Posterior cingulate gyrus (tissue), 11 donors: ENCODE measurements at regions not wholly inside any gene's neighbourhood (a gene's known extent, or its start where the extent isn't known, plus 50 kb on each side); places are given as distances from the start of the nearest gene placed in this dataset.
"Not testable (repeated sequence)": the region's sequence is repeated elsewhere in the genome, so short reads cannot be mapped to it uniquely, and the experiment has no call there.

Source experiments
- DNase-seq, 10 donors: peaks; one replicate each; pipeline versions ENCODE4 v3.0.0 to v3.0.0-alpha.2; 2020 to 2021; ENCODE audit warnings: mixed read lengths in 3 of 10
- intact Hi-C: fragments of 100-400 bp; cut with DNase I; formaldehyde crosslinking; loops from one replicate; pipeline ENCODE4 v1.15.1; 2023

DNA sequence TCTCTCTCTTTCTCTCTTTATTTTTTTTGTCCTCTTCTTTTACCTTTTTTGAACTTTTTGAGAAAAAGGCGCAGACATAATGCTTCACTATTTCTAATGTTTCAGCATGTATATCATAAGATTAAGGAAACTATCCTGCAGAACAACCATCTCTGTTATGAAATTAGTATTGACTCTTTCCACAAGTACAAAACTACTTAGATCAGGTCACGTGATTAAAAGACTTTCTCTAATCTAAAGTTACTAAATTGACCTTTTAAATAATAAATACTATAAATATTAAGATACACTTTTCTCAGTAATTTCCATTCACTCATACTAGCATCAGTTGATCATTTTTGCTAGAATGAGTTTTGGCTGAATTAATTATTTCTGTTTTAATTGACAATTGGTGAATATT, 844.5 kb upstream of the LRFN5 start:
- no peak for DNase-seq
- intact Hi-C loops: no loop called here

- intact Hi-C loops: no loop called here
- DNase-seq: no peak
Measured at GRCh38 chr14:40760704-40761103, 846.0 kb upstream of the LRFN5 start.

- DNase-seq: no peak
- intact Hi-C loops: no loop called here
Measured at GRCh38 chr14:40758076-40758475, 848.6 kb upstream of the LRFN5 start.

DNA sequence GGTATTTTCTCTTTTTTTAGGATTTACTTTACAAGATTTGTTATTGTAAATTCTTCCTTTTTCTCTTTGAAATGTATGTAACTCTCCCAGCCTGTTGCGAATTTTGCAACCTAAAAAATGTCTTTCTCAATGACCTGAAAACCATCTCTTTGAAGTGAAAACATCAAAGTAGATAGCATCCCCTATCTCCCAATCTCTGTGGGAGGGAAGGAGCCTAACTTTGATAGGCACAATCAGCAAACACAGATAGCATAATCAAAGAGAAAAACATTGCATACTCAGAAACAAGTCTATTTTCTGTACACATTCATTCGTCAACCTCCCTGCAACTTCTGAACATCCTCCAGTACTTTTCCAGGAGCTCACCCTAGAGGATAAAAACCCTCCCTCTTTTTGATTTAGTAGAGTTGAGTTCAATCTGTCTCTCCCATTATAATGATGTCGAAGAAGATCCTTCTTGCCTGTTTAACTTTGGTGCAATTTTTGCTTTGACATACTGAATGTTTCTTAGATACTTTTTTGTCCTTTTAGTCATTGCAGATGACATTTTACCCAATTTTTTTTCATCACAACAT, 849.2 kb upstream of the LRFN5 start:
- DNase-seq: no peak
- intact Hi-C loops: no loop called here

GRCh38 chr14:40733206-40733605, 873.5 kb upstream of the LRFN5 start:
- intact Hi-C loops: no loop called here
- DNase-seq: no peak

- intact Hi-C loops: no loop called here
- DNase-seq: no peak
Measured at GRCh38 chr14:40727107-40727506, 879.6 kb upstream of the LRFN5 start.

DNA sequence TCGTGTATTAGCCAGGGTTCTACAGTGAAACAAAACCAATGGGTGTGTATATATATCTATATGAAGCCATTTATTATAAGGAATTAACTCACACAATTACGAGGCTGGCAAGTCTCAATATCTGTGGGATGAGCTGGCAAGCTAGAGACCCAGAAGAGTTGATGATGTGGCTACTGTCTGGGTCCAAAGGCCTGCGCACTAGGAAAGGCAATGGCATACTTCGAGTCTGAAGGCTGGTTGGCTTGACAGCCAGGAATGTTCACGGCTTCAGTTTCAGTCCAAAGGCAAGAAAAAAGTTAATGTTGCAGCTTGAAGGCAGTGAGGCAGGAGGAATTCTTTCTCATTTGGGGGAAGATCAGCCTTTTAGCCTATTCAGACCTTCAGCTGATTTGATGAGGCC, 893.3 kb upstream of the LRFN5 start:
- intact Hi-C loops: no loop called here
- no peak for DNase-seq

- intact Hi-C loops: no loop called here
- no peak for DNase-seq
Measured at GRCh38 chr14:40697231-40697630, 909.4 kb upstream of the LRFN5 start.

DNA sequence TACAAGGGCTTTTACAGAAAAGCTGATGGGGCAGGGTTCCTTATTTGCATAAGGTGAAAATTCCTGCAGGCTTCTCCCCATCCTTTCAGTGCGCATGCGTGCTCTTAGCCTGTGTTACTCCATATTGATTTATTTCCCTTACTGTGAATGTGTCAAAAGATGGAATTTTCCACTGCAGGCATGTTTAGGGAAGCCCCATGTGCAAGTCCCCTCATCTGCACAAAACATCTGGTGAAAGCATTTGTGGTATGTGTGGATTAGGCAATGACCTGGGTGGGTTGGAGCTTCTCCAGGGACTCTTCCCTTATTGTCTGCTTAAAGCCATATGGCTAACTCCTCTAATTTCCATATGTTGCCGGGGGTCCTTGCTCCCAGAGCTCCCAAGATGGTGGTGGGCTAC, 912.7 kb upstream of the LRFN5 start:
- no peak for DNase-seq
- intact Hi-C loops: no loop called here

GRCh38 chr14:40691066-40691465, 915.6 kb upstream of the LRFN5 start:
- DNase-seq: no peak
- intact Hi-C loops: no loop called here

DNA sequence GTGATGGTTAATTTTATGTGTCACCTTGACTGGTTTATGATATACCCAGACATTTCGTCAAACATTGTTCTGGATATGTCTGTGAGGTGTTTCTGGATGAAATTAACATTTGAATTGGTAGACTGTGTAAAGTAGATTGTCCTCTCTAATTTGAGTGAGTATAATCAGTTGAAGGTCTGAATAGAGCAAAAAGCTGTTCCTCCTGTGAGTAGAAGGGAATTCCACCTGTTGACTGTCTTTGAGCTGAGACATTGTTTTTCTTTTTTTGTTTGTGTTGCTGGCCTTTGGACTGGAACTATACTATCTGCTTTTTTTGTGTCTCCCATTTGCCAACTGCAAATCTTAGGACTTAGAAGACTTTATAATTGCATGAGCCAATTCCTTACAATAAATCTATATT, 920.9 kb upstream of the LRFN5 start:
- DNase-seq: no peak
- intact Hi-C loops: no loop called here

DNA sequence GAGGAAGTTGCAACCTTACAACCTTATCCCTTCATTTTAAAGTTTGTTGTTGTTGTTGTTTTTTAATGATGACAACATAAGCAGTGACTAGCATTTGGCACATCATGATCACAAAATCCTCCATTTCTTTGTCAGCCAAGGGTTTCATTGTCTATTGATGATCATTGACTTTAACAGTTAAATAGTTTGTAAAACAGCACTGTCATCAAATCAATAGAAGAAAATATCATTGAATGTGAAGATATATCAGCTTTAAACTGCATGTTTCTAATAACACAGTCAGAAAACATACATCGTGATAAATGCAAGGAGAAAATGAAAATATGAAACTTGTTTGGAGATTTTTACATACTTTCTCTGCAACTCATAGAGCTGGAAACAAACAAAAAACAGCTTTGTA, 922.3 kb upstream of the LRFN5 start:
- intact Hi-C loops: no loop called here
- no peak for DNase-seq

- intact Hi-C loops: no loop called here
- DNase-seq: no peak
Measured at GRCh38 chr14:40682131-40682913, 924.4 kb upstream of the LRFN5 start.

DNA sequence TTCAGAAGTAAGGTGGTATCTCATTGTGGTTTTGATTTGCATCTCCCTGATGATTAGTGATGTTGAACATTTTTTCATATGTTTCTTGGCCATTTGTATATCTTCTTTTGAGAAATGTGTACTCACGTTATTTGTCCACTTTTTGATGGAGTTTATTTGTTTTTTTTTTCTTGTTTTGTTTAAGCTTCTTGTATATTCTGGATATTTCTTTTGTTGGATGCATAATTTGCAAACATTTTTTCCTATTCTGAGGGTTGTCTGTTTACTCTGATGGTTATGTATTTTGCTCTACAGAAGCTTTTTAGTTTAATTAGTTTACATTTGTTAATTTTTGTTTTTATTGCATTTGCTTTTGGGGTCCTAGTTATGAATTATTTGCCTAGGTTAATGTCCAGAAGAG, 927.4 kb upstream of the LRFN5 start:
- intact Hi-C loops: no loop called here
- no peak for DNase-seq

DNA sequence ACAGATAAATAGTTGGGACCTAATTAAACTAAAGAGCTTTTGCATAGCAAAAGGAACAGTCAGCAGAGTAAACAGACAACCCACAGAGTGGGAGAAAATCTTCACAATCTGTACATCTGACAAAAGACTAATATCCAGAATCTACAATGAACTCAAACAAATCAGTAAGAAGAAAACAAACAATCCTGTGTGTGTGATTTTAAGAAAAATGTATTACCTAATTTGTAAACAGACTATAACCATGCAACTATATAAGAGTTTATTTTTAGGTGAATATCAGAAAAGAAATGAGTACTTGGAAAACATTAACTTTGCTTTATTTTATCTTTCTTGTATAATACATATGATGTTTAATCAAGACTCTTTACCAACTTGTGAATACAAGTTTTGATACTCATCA, 929.5 kb upstream of the LRFN5 start:
- DNase-seq, intact Hi-C loops: not testable (repeated sequence)

DNA sequence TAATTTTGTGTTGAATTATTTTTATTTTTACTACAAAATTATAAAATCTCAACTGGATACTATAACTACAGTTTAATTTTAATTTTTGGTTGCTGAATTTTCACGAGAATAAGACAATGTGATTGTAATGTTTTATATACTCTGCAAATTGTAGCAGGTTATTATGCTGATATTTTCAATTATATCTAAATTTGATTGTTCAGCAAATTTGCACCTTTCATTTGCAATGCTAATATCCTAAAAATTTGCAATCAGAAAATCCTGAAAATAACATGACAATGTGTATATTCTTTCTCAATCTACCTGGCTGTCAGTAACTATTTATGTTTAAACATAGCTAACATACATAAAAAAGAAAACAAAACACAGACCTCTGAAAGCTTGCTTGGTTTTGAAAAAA, 932.2 kb upstream of the LRFN5 start:
- no peak for DNase-seq
- intact Hi-C loops: no loop called here

DNA sequence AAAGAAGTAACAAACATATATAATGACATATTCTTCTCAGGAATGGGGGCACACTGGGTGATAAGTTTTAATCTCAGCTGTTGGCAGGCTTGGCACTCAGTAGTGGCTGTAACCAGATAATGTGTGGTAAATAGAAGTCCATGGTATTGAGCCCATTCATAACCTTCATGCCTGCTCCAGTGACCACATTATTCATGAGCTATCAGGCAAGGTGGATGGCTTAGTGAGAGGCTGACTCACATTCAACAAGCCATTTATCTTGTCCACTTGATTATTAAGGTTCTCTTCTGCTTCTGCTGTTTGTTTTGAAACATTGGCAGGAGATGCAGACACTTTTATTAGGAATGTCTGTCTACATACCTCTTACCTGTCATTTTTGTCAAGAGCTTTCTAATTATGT, 950.4 kb upstream of the LRFN5 start:
- intact Hi-C loops: no loop called here
- no peak for DNase-seq

DNA sequence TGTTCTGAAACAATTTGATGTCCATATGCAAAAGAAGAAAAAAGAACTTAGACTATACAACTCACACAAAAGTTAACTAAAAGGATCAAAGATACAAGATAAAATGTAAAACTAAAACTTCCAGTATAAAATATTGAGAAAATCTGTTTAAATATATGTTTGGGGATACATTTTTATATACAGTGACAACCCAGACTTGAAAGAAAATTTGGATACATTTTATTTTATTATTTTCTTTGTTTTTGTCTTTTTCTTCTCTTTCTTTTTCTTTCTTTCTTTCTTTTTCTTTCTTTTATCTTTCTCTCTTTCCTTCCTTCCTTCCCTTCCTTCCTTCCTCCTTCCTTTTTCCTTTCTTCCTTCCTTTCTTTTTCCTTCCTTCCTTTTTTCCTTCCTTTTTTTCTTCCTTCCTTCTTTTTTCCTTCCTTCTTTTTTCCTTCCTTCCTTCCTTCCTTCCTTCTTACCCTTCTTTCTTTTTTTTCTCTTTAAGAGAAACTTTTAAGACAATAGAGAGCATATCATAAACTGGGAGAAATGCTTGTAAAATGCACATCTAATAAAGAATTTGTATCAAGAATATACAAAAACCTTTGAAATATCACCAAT, 954.5 kb upstream of the LRFN5 start:
- no peak for DNase-seq
- intact Hi-C loops: no loop called here

DNA sequence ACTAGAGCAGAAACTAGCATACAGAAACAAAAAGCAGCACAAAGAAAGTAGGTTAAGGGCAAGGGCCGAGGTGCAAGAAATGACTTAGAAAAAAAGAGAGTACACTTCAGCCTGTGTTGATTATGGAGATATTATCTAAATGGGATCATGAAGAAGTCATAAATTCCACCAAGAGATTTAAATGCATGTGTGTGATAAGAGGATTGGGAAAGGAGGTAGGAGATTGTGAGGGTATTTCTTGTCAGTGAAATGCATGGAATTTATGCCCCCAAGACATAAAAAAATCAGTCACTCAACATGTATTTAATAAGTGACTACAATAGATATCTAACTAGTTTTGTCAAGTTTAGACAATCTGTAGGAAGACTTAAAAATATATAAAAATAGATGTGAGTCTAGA, 976.2 kb upstream of the LRFN5 start:
- no peak for DNase-seq
- intact Hi-C loops: no loop called here

DNA sequence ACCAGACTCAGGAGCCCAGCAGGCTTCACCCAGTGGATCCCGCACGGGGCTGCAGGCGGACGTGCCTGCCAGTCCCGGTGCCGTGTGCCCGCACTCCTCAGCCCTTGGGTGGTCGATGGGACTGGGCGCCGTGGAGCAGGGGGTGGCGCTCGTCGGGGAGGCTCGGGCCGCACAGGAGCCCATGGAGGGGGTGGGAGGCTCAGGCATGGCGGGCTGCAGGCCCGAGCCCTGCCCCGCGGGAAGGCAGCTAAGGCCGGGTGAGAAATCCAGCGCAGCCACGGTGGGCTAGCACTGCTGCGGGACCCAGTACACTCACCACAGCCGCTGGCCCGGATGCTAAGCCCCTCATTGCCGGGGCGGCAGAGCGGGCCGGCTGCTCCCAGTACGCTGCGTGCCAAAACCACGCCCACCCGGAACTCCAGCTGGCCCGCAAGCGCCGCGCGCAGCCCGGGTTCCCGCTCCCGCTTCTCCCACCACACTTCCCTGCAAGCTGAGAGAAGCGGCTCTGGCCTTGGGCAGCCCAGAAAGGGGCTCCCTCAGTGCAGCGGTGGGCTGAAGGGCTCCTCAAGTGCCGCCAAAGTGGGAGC, 977.0 kb upstream of the LRFN5 start:
- intact Hi-C loops: not testable (repeated sequence)
- peak in 3 of 10 donors; percentile 55 to 76 (median 68) for DNase-seq

DNA sequence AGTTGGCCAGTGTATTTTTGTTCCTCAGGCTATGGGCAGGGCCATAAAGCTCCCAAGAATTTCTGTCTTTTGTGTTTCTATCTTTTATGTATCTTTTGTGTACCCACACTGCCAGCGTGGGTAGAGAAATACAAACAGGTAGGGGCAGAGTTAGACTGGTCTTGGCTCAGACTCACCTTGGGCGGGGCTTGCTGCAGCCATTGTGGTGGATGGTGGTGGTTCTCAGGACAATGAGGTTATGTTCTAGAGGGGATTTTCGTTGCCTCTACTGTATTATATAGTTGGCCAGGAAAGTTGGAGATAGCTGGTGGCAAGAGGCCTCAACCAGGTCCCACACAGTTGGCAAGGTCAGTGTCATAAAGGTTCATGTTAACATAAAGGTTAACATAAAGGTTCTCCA, 977.5 kb upstream of the LRFN5 start:
- no peak for DNase-seq
- intact Hi-C loops: no loop called here

DNA sequence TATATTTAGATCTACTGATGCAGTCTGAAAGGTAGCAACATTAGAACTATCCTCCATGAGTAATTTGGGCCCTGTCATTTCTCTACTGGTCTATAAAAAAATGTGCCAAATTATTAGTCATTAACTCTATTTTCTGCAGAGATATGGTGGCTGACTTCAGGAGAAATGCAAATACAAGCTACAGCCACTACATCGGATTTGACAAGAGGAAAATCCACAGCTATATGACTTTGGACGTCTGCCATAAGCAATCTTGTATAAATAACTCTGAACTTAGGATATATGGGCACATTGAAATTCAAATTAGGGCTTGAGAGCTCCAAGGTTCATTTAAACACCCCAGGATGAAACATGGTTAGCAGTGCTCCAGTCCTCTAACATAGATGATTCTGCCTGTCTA, 983.0 kb upstream of the LRFN5 start:
- intact Hi-C loops: no loop called here
- no peak for DNase-seq
